ENCODE measurements at regions not wholly inside any gene's neighbourhood (a gene's known extent, or its start where the extent isn't known, plus 50 kb on each side); places are given as distances from the start of the nearest gene placed in this dataset.

DNA sequence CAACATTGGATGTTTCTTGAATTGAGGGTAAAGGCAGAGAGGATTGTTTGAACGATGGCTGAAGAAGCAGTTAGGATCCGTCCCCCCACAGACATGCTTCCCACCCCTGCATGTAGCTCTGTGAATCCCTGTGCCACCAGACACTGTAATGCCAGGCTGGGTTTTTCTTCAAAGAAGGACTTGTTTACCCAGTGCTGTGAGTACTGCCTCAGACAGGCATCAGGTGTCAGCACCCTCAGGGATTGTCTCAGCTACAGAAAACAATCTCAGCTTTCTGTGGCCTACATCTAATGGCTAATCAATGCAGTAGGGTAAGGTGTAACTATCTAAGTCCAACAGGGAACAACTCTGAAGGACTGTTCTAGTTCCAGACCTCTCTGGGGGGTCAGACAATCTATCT lies 853.0 kb upstream of the EPHA7 start:
- TF ChIP-seq, protein P1, sequence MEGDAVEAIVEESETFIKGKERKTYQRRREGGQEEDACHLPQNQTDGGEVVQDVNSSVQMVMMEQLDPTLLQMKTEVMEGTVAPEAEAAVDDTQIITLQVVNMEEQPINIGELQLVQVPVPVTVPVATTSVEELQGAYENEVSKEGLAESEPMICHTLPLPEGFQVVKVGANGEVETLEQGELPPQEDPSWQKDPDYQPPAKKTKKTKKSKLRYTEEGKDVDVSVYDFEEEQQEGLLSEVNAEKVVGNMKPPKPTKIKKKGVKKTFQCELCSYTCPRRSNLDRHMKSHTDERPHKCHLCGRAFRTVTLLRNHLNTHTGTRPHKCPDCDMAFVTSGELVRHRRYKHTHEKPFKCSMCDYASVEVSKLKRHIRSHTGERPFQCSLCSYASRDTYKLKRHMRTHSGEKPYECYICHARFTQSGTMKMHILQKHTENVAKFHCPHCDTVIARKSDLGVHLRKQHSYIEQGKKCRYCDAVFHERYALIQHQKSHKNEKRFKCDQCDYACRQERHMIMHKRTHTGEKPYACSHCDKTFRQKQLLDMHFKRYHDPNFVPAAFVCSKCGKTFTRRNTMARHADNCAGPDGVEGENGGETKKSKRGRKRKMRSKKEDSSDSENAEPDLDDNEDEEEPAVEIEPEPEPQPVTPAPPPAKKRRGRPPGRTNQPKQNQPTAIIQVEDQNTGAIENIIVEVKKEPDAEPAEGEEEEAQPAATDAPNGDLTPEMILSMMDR (IDR thresholded peaks at IDR 0.05) = no peak
- TF ChIP-seq EP300 (IDR thresholded peaks at IDR 0.05) = no peak
- no peak for TF ChIP-seq POLR2AphosphoS5 (IDR thresholded peaks at IDR 0.05)
